ENCODE measurements at regions not wholly inside any gene's neighbourhood (a gene's known extent, or its start where the extent isn't known, plus 50 kb on each side); places are given as distances from the start of the nearest gene placed in this dataset.

DNA sequence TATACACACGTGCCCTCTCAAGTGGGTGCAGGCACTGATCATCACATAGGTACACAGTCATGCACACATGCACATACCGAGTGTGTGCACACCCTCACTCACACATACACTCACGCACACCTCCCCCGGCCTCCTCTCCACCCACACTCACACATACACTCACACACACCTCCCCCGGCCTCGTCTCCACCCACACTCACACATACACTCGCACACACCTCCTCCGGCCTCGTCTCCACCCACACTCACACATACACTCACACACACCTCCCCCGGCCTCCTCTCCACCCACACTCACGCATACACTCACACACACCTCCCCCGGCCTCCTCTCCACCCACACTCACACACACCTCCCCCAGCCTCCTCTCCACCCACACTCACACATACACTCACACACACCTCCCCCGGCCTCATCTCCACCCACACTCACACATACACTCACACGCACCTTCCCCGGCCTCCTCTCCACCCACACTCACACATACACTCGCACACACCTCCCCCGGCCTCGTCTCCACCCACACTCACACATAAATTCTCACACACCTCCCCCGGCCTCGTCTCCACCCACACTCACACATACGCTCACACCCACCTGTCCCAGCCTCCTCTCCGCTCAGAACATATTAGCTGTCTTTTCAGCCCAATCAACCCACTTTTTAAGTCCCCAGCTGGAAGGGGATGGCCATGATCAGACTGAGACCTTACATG lies 105.2 kb upstream of the VSTM2B start:
- Histone ChIP-seq H3K9me3 (peaks cover 0 to 4% (median 0%) of the 10 kb centered on the region in 11 donors), H3K4me3 (no peak overlapping the region), H3K4me1 (no peaks in the 10 kb centered on the region), H3K27ac (no peak overlapping the region), H3K36me3 (no peaks in the 10 kb centered on the region), H3K27me3 (peaks cover 0 to 18% (median 0%) of the 10 kb centered on the region in 7 donors)
- TF ChIP-seq, protein P1, sequence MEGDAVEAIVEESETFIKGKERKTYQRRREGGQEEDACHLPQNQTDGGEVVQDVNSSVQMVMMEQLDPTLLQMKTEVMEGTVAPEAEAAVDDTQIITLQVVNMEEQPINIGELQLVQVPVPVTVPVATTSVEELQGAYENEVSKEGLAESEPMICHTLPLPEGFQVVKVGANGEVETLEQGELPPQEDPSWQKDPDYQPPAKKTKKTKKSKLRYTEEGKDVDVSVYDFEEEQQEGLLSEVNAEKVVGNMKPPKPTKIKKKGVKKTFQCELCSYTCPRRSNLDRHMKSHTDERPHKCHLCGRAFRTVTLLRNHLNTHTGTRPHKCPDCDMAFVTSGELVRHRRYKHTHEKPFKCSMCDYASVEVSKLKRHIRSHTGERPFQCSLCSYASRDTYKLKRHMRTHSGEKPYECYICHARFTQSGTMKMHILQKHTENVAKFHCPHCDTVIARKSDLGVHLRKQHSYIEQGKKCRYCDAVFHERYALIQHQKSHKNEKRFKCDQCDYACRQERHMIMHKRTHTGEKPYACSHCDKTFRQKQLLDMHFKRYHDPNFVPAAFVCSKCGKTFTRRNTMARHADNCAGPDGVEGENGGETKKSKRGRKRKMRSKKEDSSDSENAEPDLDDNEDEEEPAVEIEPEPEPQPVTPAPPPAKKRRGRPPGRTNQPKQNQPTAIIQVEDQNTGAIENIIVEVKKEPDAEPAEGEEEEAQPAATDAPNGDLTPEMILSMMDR (IDR thresholded peaks at IDR 0.05) = no peak
- ATAC-seq (no peak), DNase-seq (no peak)
- intact Hi-C loops (cut with DNase I) = no loop called here
- WGBS, 2 donors = 84% methylated on average over 22 of the region's 22 CpGs

DNA sequence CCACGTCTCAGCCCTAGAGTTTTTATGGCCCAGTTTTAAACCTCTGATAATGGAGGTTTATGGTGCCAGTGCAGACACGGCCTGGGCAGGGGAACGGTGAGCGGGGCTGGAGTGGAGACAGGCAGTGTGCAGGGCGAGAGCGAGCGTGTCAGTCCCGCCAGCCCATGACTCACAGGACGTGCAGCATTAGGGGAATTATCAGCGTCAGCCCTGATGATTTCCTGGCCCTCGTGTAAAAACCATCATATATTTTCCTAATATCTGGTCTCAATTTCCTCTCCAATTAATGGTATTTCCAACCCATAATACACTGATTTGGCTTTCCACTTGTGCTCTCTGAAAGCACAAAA lies 104.6 kb upstream of the VSTM2B start:
- ATAC-seq = no peak
- TF ChIP-seq, protein P1 (IDR thresholded peaks at IDR 0.05) = no peak

DNA sequence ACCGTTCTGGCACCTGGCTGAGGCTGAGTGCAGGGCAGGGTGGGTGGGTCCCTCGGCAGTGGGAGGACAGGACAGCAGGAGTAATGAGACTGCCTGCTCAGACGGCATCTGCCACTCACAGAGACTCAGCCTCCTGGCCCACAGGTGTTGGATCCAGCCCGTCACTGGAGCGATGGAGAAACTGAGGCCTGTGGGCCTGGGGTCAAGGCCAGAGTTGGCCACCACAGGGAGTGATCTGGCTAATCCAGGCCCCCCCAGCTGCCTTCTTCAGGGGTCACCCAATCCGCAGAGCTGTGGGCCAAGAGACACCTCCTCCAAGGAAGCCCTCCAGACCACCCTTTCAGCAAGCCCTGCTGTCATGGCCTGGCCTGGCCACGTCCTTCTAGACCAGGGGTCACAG lies 103.7 kb upstream of the VSTM2B start:
- no peak for DNase-seq
- Histone ChIP-seq H3K27me3 (peaks cover 0 to 20% (median 0%) of the 10 kb centered on the region in 7 donors), H3K36me3 (no peaks in the 10 kb centered on the region), H3K4me1 (no peaks in the 10 kb centered on the region), H3K27ac (no peak overlapping the region), H3K4me3 (no peak overlapping the region), H3K9me3 (peaks cover 0 to 4% (median 0%) of the 10 kb centered on the region in 11 donors)
- 65 to 67% methylated on average over 7 of the region's 7 CpGs for WGBS, 2 donors
- intact Hi-C loops (cut with DNase I) = no loop called here
- no peak for ATAC-seq
- TF ChIP-seq, protein P1 (IDR thresholded peaks at IDR 0.05) = no peak

More for the DNA sequence above, 104.6 kb upstream of the VSTM2B start:
- 32 to 42% methylated on average over 11 of the region's 11 CpGs for WGBS, 2 donors
- Histone ChIP-seq H3K36me3 (no peaks in the 10 kb centered on the region), H3K27me3 (peaks cover 0 to 23% (median 0%) of the 10 kb centered on the region in 7 donors), H3K27ac (no peak overlapping the region), H3K9me3 (peaks cover 0 to 4% (median 0%) of the 10 kb centered on the region in 11 donors), H3K4me1 (no peaks in the 10 kb centered on the region), H3K4me3 (no peak overlapping the region)
- no peak for DNase-seq
- intact Hi-C loops (cut with DNase I) = no loop called here

DNA sequence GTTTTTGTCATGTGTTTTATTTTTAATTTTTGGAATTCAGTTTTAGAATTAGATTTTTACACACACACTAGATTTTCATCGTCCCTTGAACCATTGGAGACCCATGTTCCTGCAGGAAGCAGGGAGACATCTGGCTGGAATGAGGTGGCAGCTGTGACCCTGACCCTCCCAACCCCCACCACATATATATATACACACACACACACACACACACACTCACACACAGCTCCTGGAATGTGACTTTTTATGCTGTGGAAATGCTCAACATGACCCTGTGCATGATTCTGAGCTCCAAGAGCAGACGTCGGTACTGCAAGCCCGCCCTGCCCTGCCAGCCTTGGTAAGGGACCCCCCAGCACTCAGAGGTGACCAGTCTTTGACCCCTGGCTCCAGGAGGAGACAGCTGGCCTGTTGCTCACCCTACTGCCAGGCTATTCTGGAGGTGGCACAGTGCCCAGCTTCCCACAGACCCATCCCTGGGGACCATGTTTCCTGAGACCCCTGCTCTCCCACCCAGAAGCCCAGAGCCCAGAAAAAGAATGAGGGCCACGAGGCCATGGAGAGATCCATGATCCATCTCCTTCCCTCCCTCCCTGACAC lies 103.2 kb upstream of the VSTM2B start:
- H3K4me3 ChIP-seq = no peak overlapping the region
- TF ChIP-seq, protein P1 (IDR thresholded peaks at IDR 0.05) = no peak
- ATAC-seq (no peak), DNase-seq (no peak)
- peaks cover 0 to 4% (median 0%) of the 10 kb centered on the region in 11 donors for H3K9me3 ChIP-seq
- intact Hi-C loops (cut with DNase I) = no loop called here
- WGBS, 2 donors = 56 to 57% methylated on average over 5 of the region's 5 CpGs
- H3K36me3 ChIP-seq = no peaks in the 10 kb centered on the region
- no peak overlapping the region for H3K27ac ChIP-seq
- peaks cover 0 to 26% (median 0%) of the 10 kb centered on the region in 7 donors for H3K27me3 ChIP-seq
- H3K4me1 ChIP-seq = no peaks in the 10 kb centered on the region
